C4-2B (cell line): ENCODE measurements at regions not wholly inside any gene's neighbourhood (a gene's known extent, or its start where the extent isn't known, plus 50 kb on each side); places are given as distances from the start of the nearest gene placed in this dataset.

Experiments
- H3K27ac ChIP-seq: fragments of 450-650 bp; 2 replicates; pipeline ENCODE4 v1.5.1; 2017
- CTCF ChIP-seq: fragments of 450-650 bp; conservative IDR thresholded peaks from 2 replicates; pipeline ENCODE4 v1.5.1; 2017; ENCODE audit warnings: mild to moderate bottlenecking
- ZFX ChIP-seq: fragments of 450-650 bp; IDR thresholded peaks from 2 replicates; pipeline ENCODE4 v1.6.1; 2017

- no peak overlapping the region for H3K27ac ChIP-seq
- TF ChIP-seq CTCF, result no peak
- TF ChIP-seq ZFX, result no peak
Measured at GRCh38 chr10:78898341-78899097, 170.2 kb upstream of the ZMIZ1 start.

- no peak for TF ChIP-seq CTCF
- TF ChIP-seq ZFX, result no peak
- H3K27ac ChIP-seq, result no peak overlapping the region
Measured at GRCh38 chr10:78899098-78899754, 169.5 kb upstream of the ZMIZ1 start.

GRCh38 chr10:78899996-78900714, 168.6 kb upstream of the ZMIZ1 start:
- H3K27ac ChIP-seq, result no peak overlapping the region
- TF ChIP-seq ZFX (no peak), CTCF (no peak)

- TF ChIP-seq CTCF (no peak), ZFX (no peak)
- H3K27ac ChIP-seq, result no peak overlapping the region
Measured at GRCh38 chr10:78900715-78901430, 167.9 kb upstream of the ZMIZ1 start.

- H3K27ac ChIP-seq, result no peak overlapping the region
- no peak for TF ChIP-seq ZFX
- TF ChIP-seq CTCF, result no peak
Measured at GRCh38 chr10:78901694-78902093, 167.1 kb upstream of the ZMIZ1 start.

GRCh38 chr10:78902815-78903214, 166.0 kb upstream of the ZMIZ1 start:
- no peak overlapping the region for H3K27ac ChIP-seq
- TF ChIP-seq ZFX (no peak), CTCF (no peak)
